ENCODE measurements at regions not wholly inside any gene's neighbourhood (a gene's known extent, or its start where the extent isn't known, plus 50 kb on each side); places are given as distances from the start of the nearest gene placed in this dataset.

GRCh38 chr14:99001241-99001640, 270.8 kb downstream of the BCL11B start:
- no peaks in the 10 kb centered on the region for H3K36me3 Mint-ChIP-seq

GRCh38 chr14:99003646-99004045, 268.4 kb downstream of the BCL11B start:
- no peak for ATAC-seq (replicated peaks in 1 of 4)
- CTCF ChIA-PET: no interaction called here
- no peak overlapping the region for H3K4me3 Mint-ChIP-seq

More at GRCh38 chr14:99001241-99001640, 270.8 kb downstream of the BCL11B start:
- 92% methylated on average over 7 of the region's 7 CpGs for WGBS (ENCODE audit: insufficient coverage)
- H3K4me1 Mint-ChIP-seq: no peaks in the 10 kb centered on the region
- Histone ChIP-seq H3K27me3 (replicated peaks in 1 of 2; ENCODE audit: control insufficient read depth in 2 of 2, extremely low read depth in 1 of 2, insufficient read depth in 2 of 2, low read length in 1 of 2) (no peaks in the 10 kb centered on the region), H3K9me3 (no peaks in the 10 kb centered on the region), H3K27ac (ENCODE audit: low read length) (no peak overlapping the region), H3K4me1 (ENCODE audit: control insufficient read depth in 1 of 2, extremely low read depth in 1 of 2, insufficient read depth in 2 of 2, low read length in 2 of 2) (no peaks in the 10 kb centered on the region), H3K36me3 (ENCODE audit: control insufficient read depth in 2 of 2, extremely low read depth in 1 of 2, insufficient read depth in 1 of 2, low read length in 1 of 2) (no peaks in the 10 kb centered on the region), H3K4me3 (ENCODE audit: control insufficient read depth in 1 of 2, extremely low read depth in 1 of 2, low read length in 1 of 2) (no peak overlapping the region)
- H3K9me3 Mint-ChIP-seq: no peaks in the 10 kb centered on the region
- ATAC-seq (replicated peaks in 1 of 4): no peak
- ChIA-PET CTCF (no interaction called here), POLR2A (no interaction called here)
- H3K27me3 Mint-ChIP-seq: no peaks in the 10 kb centered on the region
- no peak overlapping the region for H3K27ac Mint-ChIP-seq
- no peak overlapping the region for H3K4me3 Mint-ChIP-seq
- DNase-seq: no peak

GRCh38 chr14:99004112-99004511, 267.9 kb downstream of the BCL11B start:
- ChIA-PET POLR2A (no interaction called here), CTCF (no interaction called here)
- WGBS (ENCODE audit: insufficient coverage): no CpG with 5 or more reads among the region's 3 CpGs
- Histone ChIP-seq H3K36me3 (ENCODE audit: control insufficient read depth in 2 of 2, extremely low read depth in 1 of 2, insufficient read depth in 1 of 2, low read length in 1 of 2) (no peaks in the 10 kb centered on the region), H3K4me1 (ENCODE audit: control insufficient read depth in 1 of 2, extremely low read depth in 1 of 2, insufficient read depth in 2 of 2, low read length in 2 of 2) (peaks cover 0 to under 1% of the 10 kb centered on the region in 2 experiments), H3K27ac (ENCODE audit: low read length) (no peak overlapping the region), H3K4me3 (ENCODE audit: control insufficient read depth in 1 of 2, extremely low read depth in 1 of 2, low read length in 1 of 2) (no peak overlapping the region), H3K27me3 (replicated peaks in 1 of 2; ENCODE audit: control insufficient read depth in 2 of 2, extremely low read depth in 1 of 2, insufficient read depth in 2 of 2, low read length in 1 of 2) (peaks cover 0 to 2% of the 10 kb centered on the region in 2 experiments), H3K9me3 (no peaks in the 10 kb centered on the region)
- H3K4me3 Mint-ChIP-seq: no peak overlapping the region
- no peaks in the 10 kb centered on the region for H3K36me3 Mint-ChIP-seq
- no peak for DNase-seq
- ATAC-seq (replicated peaks in 1 of 4): no peak
- H3K9me3 Mint-ChIP-seq: no peaks in the 10 kb centered on the region
- no peaks in the 10 kb centered on the region for H3K27me3 Mint-ChIP-seq
- no peak overlapping the region for H3K27ac Mint-ChIP-seq
- H3K4me1 Mint-ChIP-seq: peaks cover 0 to under 1% (median under 1%) of the 10 kb centered on the region in 3 donors

More at GRCh38 chr14:99003646-99004045, 268.4 kb downstream of the BCL11B start:
- Mint-ChIP-seq H3K36me3 (no peaks in the 10 kb centered on the region), H3K4me1 (no peaks in the 10 kb centered on the region), H3K9me3 (no peaks in the 10 kb centered on the region), H3K27me3 (no peaks in the 10 kb centered on the region), H3K27ac (no peak overlapping the region)
- no peaks in the 10 kb centered on the region for H3K36me3 ChIP-seq (ENCODE audit: control insufficient read depth in 2 of 2, extremely low read depth in 1 of 2, insufficient read depth in 1 of 2, low read length in 1 of 2)
- POLR2A ChIA-PET: no interaction called here
- H3K4me1 ChIP-seq (ENCODE audit: control insufficient read depth in 1 of 2, extremely low read depth in 1 of 2, insufficient read depth in 2 of 2, low read length in 2 of 2): no peaks in the 10 kb centered on the region
- no peak overlapping the region for H3K4me3 ChIP-seq (ENCODE audit: control insufficient read depth in 1 of 2, extremely low read depth in 1 of 2, low read length in 1 of 2)
- no peak overlapping the region for H3K27ac ChIP-seq (ENCODE audit: low read length)
- DNase-seq: no peak
- H3K9me3 ChIP-seq: no peaks in the 10 kb centered on the region
- peaks cover 0 to 2% of the 10 kb centered on the region in 2 experiments for H3K27me3 ChIP-seq (replicated peaks in 1 of 2; ENCODE audit: control insufficient read depth in 2 of 2, extremely low read depth in 1 of 2, insufficient read depth in 2 of 2, low read length in 1 of 2)

DNA sequence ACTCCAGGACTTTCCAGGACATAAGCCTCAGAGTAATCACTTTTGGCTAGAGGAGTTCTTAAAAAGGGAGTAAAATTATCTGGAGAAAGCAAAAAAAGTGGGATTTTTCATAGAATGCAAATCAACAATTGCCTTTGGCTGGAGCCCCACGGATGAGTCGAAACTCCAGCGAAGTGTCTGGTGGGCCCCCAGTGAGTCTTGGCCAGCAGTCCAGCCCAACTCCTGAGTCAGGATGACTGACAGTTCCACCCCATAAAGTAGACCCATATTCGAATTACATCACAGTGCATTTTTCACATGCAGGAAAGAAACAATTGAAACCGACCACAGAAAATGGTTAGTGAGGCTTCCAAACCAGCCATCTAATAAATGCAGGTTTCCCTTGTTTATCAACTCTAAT, 265.7 kb downstream of the BCL11B start:
- no peak for ATAC-seq (replicated peaks in 1 of 4)
- peaks cover 10 to 17% (median 12%) of the 10 kb centered on the region in 3 donors for H3K4me1 Mint-ChIP-seq
- no peaks in the 10 kb centered on the region for H3K27me3 Mint-ChIP-seq
- Histone ChIP-seq H3K9me3 (no peaks in the 10 kb centered on the region), H3K27me3 (replicated peaks in 1 of 2; ENCODE audit: control insufficient read depth in 2 of 2, extremely low read depth in 1 of 2, insufficient read depth in 2 of 2, low read length in 1 of 2) (peaks cover 0 to 5% of the 10 kb centered on the region in 2 experiments), H3K27ac (ENCODE audit: low read length) (no peak overlapping the region), H3K36me3 (ENCODE audit: control insufficient read depth in 2 of 2, extremely low read depth in 1 of 2, insufficient read depth in 1 of 2, low read length in 1 of 2) (no peaks in the 10 kb centered on the region), H3K4me1 (ENCODE audit: control insufficient read depth in 1 of 2, extremely low read depth in 1 of 2, insufficient read depth in 2 of 2, low read length in 2 of 2) (peaks cover 3 to 14% of the 10 kb centered on the region in 2 experiments), H3K4me3 (ENCODE audit: control insufficient read depth in 1 of 2, extremely low read depth in 1 of 2, low read length in 1 of 2) (no peak overlapping the region)
- no peak overlapping the region for H3K27ac Mint-ChIP-seq
- ChIA-PET POLR2A (no interaction called here), CTCF (no interaction called here)
- 93% methylated on average over 3 of the region's 5 CpGs for WGBS (ENCODE audit: insufficient coverage)
- peaks cover 8% of the 10 kb centered on the region for H3K36me3 Mint-ChIP-seq
- H3K9me3 Mint-ChIP-seq: peaks cover 0 to 4% (median 2%) of the 10 kb centered on the region in 3 donors
- DNase-seq: no peak
- no peak overlapping the region for H3K4me3 Mint-ChIP-seq

DNA sequence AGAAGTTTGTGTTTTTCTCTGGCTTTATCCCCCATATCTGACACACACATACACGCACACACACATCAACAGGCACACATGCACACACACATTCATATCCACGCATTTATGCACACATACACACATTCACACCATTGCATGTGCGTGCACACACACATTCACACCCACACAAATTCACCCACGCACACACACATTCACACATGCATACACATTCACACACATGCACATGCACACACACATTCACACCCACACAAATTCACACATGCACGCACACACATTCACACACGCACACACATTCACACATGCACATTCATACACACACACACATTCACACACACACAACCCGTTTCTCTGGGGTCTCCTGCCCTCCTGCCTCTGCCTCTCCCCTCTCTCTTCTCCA, 264.2 kb downstream of the BCL11B start:
- ChIA-PET POLR2A (no interaction called here), CTCF (no interaction called here)
- H3K4me1 ChIP-seq (ENCODE audit: control insufficient read depth in 1 of 2, extremely low read depth in 1 of 2, insufficient read depth in 2 of 2, low read length in 2 of 2): peaks cover 3 to 14% of the 10 kb centered on the region in 2 experiments
- 97% methylated on average over 7 of the region's 7 CpGs for WGBS (ENCODE audit: insufficient coverage)
- peaks cover 0 to 5% of the 10 kb centered on the region in 2 experiments for H3K27me3 ChIP-seq (replicated peaks in 1 of 2; ENCODE audit: control insufficient read depth in 2 of 2, extremely low read depth in 1 of 2, insufficient read depth in 2 of 2, low read length in 1 of 2)
- DNase-seq (no peak), ATAC-seq (replicated peaks in 1 of 4) (no peak)
- no peaks in the 10 kb centered on the region for H3K9me3 ChIP-seq
- no peaks in the 10 kb centered on the region for H3K36me3 ChIP-seq (ENCODE audit: control insufficient read depth in 2 of 2, extremely low read depth in 1 of 2, insufficient read depth in 1 of 2, low read length in 1 of 2)
- H3K27ac ChIP-seq (ENCODE audit: low read length): no peak overlapping the region
- peaks cover 8% of the 10 kb centered on the region for H3K36me3 Mint-ChIP-seq
- H3K27ac Mint-ChIP-seq: no peak overlapping the region
- H3K9me3 Mint-ChIP-seq: peaks cover 0 to 4% (median 2%) of the 10 kb centered on the region in 3 donors
- H3K4me3 ChIP-seq (ENCODE audit: control insufficient read depth in 1 of 2, extremely low read depth in 1 of 2, low read length in 1 of 2): no peak overlapping the region
- H3K4me3 Mint-ChIP-seq: no peak overlapping the region
- H3K27me3 Mint-ChIP-seq: no peaks in the 10 kb centered on the region
- peaks cover 10 to 17% (median 14%) of the 10 kb centered on the region in 3 donors for H3K4me1 Mint-ChIP-seq

- no peak overlapping the region for H3K4me3 ChIP-seq (ENCODE audit: control insufficient read depth in 1 of 2, extremely low read depth in 1 of 2, low read length in 1 of 2)
- peak; percentile 85 to 91 (median 88) for ATAC-seq (replicated peaks in 1 of 4)
Measured at GRCh38 chr14:99009871-99010270, 262.1 kb downstream of the BCL11B start.

More at GRCh38 chr14:99009871-99010270, 262.1 kb downstream of the BCL11B start:
- peak overlapping the region; percentile 25 to 66 (median 42) for H3K4me3 Mint-ChIP-seq
- H3K4me1 Mint-ChIP-seq: peaks cover 12 to 17% (median 17%) of the 10 kb centered on the region in 3 donors
- peak overlapping the region; percentile 53 to 86 for H3K27ac Mint-ChIP-seq
- no peaks in the 10 kb centered on the region for H3K27me3 Mint-ChIP-seq
- ChIA-PET CTCF (interaction anchor here in 1 of 2 donors (0.7 kb wide), 1 partner anchor 226 kb away, joined by 3 read pairs; no protein-coding TSS in a partner anchor), POLR2A (interaction anchor here in 1 of 2 donors (0.6 kb wide), 1 partner anchor 1268 kb away, joined by 7 read pairs; no protein-coding TSS in a partner anchor)
- peaks cover 0 to 4% (median 2%) of the 10 kb centered on the region in 3 donors for H3K9me3 Mint-ChIP-seq
- 20% methylated on average over 1 of the region's 6 CpGs for WGBS (ENCODE audit: insufficient coverage)
- H3K27ac ChIP-seq (ENCODE audit: low read length): peak overlapping the region; percentile 9
- peaks cover 0 to 5% of the 10 kb centered on the region in 2 experiments for H3K27me3 ChIP-seq (replicated peaks in 1 of 2; ENCODE audit: control insufficient read depth in 2 of 2, extremely low read depth in 1 of 2, insufficient read depth in 2 of 2, low read length in 1 of 2)
- no peaks in the 10 kb centered on the region for H3K9me3 ChIP-seq
- peaks cover 8% of the 10 kb centered on the region for H3K36me3 Mint-ChIP-seq
- H3K36me3 ChIP-seq (ENCODE audit: control insufficient read depth in 2 of 2, extremely low read depth in 1 of 2, insufficient read depth in 1 of 2, low read length in 1 of 2): no peaks in the 10 kb centered on the region
- peaks cover 3 to 14% of the 10 kb centered on the region in 2 experiments for H3K4me1 ChIP-seq (ENCODE audit: control insufficient read depth in 1 of 2, extremely low read depth in 1 of 2, insufficient read depth in 2 of 2, low read length in 2 of 2)
- peak in 20 of 35 experiments; percentile 2 to 35 (median 20) for DNase-seq
